HG03432 (cell line): ENCODE measurements at regions not wholly inside any gene's neighbourhood (a gene's known extent, or its start where the extent isn't known, plus 50 kb on each side); places are given as distances from the start of the nearest gene placed in this dataset.
"Not testable (repeated sequence)": the region's sequence is repeated elsewhere in the genome, so short reads cannot be mapped to it uniquely, and the experiment has no call there.

Source experiments
- ATAC-seq: cut with Tn5 transposase; IDR thresholded peaks from one replicate; pipeline ENCODE4 v1.9.1; 2021; ENCODE audit warnings: mild to moderate bottlenecking, moderate library complexity; ENCODE audit not compliant: unreplicated experiment

DNA sequence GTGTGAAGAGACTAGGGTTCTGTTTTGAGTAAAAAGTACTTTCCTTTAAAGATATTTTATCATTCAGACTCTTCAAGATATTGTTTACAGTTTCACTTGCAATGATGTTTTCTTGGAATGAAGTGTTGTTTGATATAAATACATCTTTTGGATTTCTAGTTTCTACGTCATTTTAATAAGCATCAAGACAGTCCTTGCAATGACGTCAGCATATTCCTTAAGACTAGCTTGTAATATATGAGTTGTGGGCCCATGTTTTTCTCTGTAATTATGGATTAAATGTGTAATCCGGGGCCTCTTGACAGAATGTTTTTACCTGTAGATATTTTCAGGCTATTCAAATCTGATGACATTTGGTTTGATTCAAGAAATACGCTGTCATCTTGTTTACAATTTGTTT is 66.1 kb downstream of the RBMX2 start:
- no peak for ATAC-seq

DNA sequence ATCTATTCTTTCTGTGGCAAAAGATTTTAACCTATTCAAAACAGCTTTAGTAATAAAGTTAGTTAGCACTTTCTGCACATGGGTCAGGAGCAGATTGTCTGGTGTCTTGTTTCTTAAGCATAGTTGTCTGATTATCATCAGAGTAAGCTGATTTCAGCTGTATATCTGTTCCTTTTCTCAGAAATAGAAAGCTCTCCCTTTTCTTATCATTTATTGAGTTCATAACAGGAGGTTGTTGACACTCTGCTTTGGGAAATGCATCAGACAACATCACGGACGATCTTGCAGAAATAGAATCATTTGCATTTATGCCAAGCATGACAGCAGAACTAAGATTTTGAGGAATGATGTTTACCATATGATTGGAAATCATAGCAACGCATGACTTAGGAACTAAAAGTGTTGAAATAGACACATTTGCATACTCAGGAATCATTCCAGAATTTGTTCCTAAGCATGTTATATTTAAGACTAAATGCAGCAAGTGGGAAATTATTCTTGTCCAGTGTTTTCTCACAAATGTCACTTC is 66.7 kb downstream of the RBMX2 start:
- no peak for ATAC-seq

- ATAC-seq: no peak
Measured at GRCh38 chrX:130482871-130483270, 81.1 kb downstream of the RBMX2 start.

DNA sequence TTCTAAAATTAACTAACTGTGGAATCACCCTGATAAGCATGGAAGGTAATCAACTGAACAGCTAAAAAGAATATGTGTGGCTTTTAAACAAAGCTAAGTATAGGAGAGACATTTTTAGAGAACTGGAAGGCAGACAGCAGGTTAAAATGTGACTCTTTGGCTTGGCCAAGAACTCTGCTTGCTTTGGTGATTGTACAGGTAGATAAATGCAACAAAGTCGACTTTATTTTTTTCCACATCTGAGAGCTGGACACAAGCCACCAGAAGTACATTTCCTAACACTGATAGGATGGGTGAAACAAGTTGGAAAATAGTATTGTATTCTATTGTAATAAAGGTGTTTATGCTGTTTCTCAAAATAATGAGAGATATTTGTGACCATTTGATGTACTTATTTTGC is 84.1 kb downstream of the RBMX2 start:
- no peak for ATAC-seq

GRCh38 chrX:130495502-130495901 is 93.7 kb downstream of the RBMX2 start:
- ATAC-seq: not testable (repeated sequence)

DNA sequence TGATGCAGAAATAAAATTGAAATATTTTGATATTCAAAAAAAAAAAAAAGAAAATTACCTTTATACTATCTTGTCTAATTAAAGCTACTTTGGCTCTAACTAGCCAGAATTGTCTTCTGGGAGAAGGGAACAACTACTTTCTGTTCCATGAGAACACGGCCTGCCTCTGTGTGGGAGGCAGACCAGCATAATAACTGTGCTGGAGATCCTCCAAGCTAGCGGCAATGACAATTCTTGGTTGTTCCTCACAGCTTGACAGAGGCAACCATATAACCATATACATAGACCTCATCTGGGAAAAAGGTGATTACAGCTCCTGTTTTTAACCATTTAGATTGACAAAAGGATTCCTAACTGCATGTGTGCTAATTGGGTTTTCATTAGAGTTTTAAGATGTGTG is 95.7 kb downstream of the RBMX2 start:
- ATAC-seq: no peak

DNA sequence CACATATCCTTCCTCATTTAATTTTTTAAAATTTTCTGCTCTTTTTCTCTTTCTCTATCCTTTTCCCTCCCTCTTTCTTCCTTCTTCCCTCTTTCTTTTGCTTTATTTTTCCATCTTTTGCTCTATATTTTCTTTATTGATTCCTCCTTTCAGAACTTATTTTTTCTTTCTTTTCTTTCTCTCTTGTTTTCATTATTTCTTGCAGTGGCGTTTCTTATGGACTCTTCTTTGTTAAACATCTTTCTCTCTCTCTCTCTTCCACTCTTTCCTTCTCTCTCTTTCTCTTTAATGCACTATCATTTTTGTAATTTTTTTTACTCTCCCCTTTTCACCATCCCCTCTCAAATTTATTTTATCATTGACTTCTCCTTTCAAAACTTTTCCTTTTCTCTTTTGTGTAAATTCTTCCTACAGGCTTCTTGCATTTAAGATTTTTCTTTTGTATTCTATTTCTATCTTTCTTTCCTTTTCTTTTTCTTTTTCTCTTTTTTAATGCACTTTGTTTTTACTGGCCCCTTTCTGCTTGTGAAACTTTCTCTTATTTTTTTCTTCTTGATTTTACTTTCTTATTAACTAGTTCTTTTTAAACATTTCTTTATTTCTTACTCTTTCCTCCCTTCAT is 97.0 kb downstream of the RBMX2 start:
- no peak for ATAC-seq

DNA sequence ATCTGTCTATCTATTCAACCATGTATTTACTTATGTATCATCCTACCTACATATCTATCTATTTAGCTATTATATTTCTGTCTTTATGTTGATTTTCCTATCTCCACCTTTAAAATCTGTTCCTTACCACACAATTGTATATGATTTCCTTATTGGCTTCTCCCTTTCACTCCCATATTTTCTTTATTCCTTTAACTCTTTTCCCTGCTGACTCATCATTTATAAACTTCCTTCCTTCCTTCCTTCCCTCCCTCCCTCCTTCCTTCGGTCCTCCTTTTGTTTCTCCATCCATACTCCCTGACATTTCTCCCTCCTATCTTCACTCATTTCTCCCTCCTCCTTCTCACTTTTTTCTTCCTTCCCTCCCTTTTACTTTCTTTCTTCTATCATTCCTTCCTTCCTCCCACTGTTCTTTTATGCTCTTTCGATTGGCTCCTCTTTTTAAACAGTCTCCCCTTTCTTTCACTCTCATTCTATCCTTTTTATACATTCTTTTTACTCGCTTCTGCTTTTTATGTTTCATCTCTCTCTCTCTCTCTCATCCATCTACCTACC is 100.3 kb downstream of the RBMX2 start:
- ATAC-seq: no peak

DNA sequence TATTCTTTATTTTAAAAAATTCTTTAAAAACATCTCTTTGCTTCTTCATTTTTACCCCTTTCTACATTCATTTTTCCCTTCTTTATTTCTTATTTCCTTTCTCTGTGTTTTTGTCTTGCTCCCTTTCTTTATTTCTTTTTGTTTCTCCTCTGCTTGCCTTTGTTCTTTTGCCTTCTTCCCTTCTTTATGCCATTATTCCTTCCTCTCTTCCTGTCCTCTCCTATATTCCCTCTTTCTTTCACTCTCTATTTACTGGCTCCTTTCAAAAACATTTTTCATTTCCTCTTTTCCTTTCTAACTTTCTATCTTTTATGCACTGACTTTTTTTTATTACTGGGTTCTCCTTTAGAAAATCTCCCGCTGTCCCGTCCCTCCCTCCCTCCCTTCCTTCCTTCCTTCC is 102.2 kb downstream of the RBMX2 start:
- ATAC-seq: no peak

DNA sequence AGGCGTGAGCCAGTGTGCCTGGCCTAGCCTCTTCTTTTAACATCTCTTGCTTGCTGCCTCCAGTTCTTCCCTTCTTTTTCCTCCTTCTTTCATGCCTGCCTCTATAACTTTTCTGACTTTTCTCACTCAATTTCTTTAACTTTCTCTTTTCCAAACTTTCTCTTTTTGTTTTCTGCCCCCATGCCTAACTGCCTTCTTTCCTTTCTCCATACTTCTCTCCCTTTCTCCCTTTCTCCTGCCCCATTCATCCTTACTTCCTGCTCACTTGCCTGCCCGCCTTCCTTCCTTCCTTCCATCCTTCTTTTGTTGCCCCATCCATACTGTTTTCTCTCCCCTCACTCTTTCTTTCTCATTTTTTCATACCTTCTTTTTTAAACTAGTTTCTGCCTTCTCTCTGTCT is 105.2 kb downstream of the RBMX2 start:
- no peak for ATAC-seq

DNA sequence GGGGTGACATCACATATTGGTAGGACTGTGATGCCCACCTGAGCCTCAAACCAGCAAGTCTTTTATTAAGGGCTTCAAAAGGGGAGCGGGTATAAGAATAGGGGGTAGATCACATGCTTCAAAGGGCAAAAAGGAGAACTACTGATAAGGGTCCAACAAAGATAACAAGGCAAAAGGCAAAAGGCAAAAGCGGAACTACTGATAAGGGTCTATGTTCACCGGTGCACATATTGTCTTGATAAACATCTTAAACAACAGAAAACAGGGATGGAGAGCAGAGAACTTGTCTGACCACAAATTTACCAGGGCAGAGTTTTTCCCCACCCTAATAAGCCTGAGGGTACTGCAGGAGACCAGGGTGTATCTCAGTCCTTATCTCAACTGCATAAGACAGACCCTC is 110.7 kb downstream of the RBMX2 start:
- not testable (repeated sequence) for ATAC-seq

- ATAC-seq: no peak
Measured at GRCh38 chrX:130516123-130516522, 114.3 kb downstream of the RBMX2 start.

GRCh38 chrX:130523460-130524394 is 121.9 kb downstream of the RBMX2 start:
- ATAC-seq: no peak

DNA sequence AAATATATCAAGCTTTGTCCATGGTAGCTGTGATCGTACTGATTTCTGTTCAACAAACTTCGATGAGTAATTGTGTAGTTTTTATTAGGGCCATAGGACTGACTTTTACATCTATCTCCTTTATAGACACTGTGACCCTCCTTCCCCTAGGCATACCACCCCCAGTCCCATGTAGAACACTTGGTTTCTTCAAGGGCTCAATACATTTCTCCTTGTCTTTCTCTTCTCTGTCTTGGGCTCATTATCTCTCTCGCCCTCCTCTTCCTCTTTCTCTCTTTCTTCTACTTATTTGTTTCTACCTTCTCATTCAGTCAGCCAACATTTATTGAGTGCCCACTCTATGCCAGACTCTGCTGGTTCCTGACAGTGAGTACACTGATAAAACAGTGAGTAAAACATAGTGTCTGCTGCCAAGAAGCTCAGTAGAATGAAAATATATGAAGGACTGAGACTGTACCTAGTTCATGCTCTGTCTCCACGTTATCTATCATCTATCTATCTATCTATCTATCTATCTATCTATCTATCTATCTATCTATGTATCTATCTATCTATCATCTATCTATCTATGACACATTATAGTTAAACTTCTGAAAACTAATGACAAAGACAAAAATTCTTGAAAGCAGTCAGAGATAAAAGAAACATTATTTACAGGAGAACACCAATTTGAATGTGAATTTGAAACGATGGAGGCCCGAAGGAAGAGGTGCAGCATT is 122.8 kb downstream of the RBMX2 start:
- ATAC-seq: no peak

GRCh38 chrX:130529531-130529930 is 127.7 kb downstream of the RBMX2 start:
- no peak for ATAC-seq

- ATAC-seq: no peak
Measured at GRCh38 chrX:130531066-130531465, 129.3 kb downstream of the RBMX2 start.

DNA sequence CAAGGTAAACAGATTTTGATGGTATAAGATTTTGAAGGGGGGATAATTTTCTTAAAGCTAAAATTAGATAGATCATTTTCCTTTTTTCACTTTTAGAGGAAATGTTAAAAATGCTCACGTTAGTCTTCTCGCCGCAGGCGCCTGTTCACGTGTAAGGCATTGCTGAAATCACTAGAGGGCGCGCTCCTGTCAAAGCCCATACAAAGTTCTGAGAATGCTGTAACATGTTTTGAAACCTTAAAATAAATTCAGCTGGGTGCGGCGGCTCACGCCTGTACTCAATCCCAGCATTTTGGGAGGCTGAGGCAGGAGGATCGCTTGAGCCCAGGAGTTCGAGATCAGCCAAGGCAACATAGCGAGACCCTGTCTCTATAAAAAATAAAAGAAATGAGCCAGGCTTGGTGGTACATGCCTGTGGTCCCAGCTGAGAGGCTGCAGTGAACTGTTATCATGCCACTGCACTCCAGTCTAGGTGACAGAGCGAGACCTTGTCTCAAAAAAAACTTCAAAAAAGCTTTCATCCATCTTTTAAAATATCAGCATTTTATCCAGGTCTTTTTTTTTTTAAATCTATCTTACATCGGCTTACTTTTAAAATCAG is 138.0 kb downstream of the RBMX2 start:
- peak; percentile 77 for ATAC-seq

- no peak for ATAC-seq
Measured at GRCh38 chrX:130543603-130544325, 142.0 kb downstream of the RBMX2 start.

DNA sequence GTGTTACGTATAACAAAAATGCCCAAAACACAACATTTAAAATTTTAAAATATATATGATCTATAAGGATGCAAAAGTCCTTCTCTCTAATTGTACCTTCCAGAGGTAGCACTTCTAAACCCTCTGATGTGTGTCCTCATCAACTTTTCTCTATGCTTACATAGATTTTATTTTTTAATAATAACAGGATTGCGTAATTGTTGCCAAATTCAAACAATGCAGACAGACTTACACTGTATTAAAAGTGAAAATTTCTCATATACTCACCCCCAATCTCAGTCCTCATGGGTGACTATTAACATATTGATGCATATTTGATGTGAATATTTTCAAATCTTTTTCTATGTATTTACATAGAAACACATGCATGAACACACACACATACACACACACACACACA is 144.0 kb downstream of the RBMX2 start:
- no peak for ATAC-seq

DNA sequence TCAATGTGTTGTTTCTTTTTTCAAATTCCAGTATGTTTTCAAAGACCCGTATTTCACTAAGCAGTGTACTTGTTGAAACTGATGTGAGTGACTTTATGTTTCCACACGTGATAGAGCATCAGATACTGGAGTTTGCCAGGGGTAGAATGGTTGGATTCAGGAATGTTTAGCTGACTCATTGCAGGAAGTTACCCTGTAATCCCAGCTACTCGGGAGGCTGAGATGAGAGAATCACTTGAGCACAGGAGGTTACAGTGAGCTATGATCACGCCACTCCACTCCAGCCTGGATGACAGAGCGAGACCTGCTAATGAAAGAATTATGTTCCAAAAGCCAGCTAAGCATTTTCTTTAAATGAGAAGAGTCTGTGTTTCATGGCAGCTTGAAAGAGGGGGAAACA is 147.6 kb downstream of the RBMX2 start:
- ATAC-seq: not testable (repeated sequence)
